ENCODE measurements at regions not wholly inside any gene's neighbourhood (a gene's known extent, or its start where the extent isn't known, plus 50 kb on each side); places are given as distances from the start of the nearest gene placed in this dataset.

DNA sequence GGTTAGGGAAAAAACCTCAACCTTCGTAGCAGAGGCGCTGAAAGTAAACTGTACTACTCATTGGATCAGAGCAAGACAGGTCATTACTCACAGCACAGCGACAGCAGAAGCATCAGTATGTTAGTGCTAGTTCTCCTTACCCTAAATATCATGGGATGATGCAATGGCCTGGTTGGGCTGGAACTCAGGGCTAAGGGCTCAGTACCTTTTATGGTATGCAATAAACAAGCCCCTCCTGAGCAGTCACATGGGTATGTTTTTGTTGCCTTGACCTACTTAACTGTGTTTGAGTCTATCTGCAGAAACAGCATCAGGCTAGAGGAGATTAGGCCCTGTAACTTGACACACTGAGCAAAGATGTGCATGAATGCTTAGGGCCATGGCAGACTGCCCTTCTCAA, 369.4 kb upstream of the IMPG1 start:
- TF ChIP-seq JUND (IDR thresholded peaks at IDR 0.05) (no peak), SP1 (IDR thresholded peaks at IDR 0.05) (no peak), YY1 (IDR thresholded peaks at IDR 0.05) (no peak), RAD21 (IDR thresholded peaks at IDR 0.05) (no peak), FOXA1 (IDR thresholded peaks at IDR 0.05) (no peak), TAF1 (conservative IDR thresholded peaks at IDR 0.05) (no peak), EGR1 (IDR thresholded peaks at IDR 0.05; ENCODE audit: low read depth in 2 of 2) (no peak), CTCF (IDR thresholded peaks at IDR 0.05; ENCODE audit: low read depth, low read length, missing input control) (no peak), FOXA2 (IDR thresholded peaks at IDR 0.05) (no peak), NR2F2 (IDR thresholded peaks at IDR 0.05) (no peak), HNF4G (IDR thresholded peaks at IDR 0.05) (no peak), MAX (IDR thresholded peaks at IDR 0.05) (no peak), ZBTB33 (IDR thresholded peaks at IDR 0.05) (no peak)
- TF ChIP-seq, protein P1, sequence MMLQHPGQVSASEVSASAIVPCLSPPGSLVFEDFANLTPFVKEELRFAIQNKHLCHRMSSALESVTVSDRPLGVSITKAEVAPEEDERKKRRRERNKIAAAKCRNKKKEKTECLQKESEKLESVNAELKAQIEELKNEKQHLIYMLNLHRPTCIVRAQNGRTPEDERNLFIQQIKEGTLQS (IDR thresholded peaks at IDR 0.05), result no peak
- no peak overlapping the region for H3K4me3 ChIP-seq (ENCODE audit: low read depth in 1 of 3, low read length in 3 of 3)
- WGBS, result 63% methylated on average over 3 of the region's 3 CpGs
- no peaks in the 10 kb centered on the region for H3K36me3 ChIP-seq (ENCODE audit: control insufficient read depth in 4 of 4, insufficient read depth in 3 of 4, low read depth in 1 of 4, low read length in 3 of 4)
- no peaks in the 10 kb centered on the region for H3K9me3 ChIP-seq (ENCODE audit: control insufficient read depth in 4 of 4, low read length in 3 of 4)
- no peaks in the 10 kb centered on the region for H3K27me3 ChIP-seq (ENCODE audit: control insufficient read depth in 4 of 4, insufficient read depth in 4 of 4, low read length in 3 of 4)
- no peak overlapping the region for H3K9ac ChIP-seq (ENCODE audit: low read depth in 1 of 2, low read length in 2 of 2)
- no peak overlapping the region for H3K27ac ChIP-seq (ENCODE audit: low read depth in 1 of 2, low read length in 2 of 2)
- no peaks in the 10 kb centered on the region for H3K4me1 ChIP-seq (ENCODE audit: control insufficient read depth in 4 of 4, insufficient read depth in 4 of 4, low read length in 3 of 4)
- no peak for DNase-seq (ENCODE audit: low spot score)

- Histone ChIP-seq H3K27ac (ENCODE audit: low read depth in 1 of 2, low read length in 2 of 2) (no peak overlapping the region), H3K27me3 (ENCODE audit: control insufficient read depth in 4 of 4, insufficient read depth in 4 of 4, low read length in 3 of 4) (no peaks in the 10 kb centered on the region), H3K4me3 (ENCODE audit: low read depth in 1 of 3, low read length in 3 of 3) (no peak overlapping the region), H3K9ac (ENCODE audit: low read depth in 1 of 2, low read length in 2 of 2) (no peak overlapping the region), H3K4me1 (ENCODE audit: control insufficient read depth in 4 of 4, insufficient read depth in 4 of 4, low read length in 3 of 4) (no peaks in the 10 kb centered on the region), H3K9me3 (ENCODE audit: control insufficient read depth in 4 of 4, low read length in 3 of 4) (no peaks in the 10 kb centered on the region), H3K36me3 (ENCODE audit: control insufficient read depth in 4 of 4, insufficient read depth in 3 of 4, low read depth in 1 of 4, low read length in 3 of 4) (no peaks in the 10 kb centered on the region)
- WGBS, result 60% methylated on average over 2 of the region's 2 CpGs
- TF ChIP-seq CTCF (IDR thresholded peaks at IDR 0.05; ENCODE audit: low read depth, low read length, missing input control), result no peak
- no peak for TF ChIP-seq EGR1 (IDR thresholded peaks at IDR 0.05; ENCODE audit: low read depth in 2 of 2)
- no peak for TF ChIP-seq HNF4A (conservative IDR thresholded peaks at IDR 0.05)
- TF ChIP-seq NR2F2 (IDR thresholded peaks at IDR 0.05), result no peak
- TF ChIP-seq TAF1 (conservative IDR thresholded peaks at IDR 0.05), result no peak
- TF ChIP-seq ZBTB33 (IDR thresholded peaks at IDR 0.05), result no peak
- TF ChIP-seq, protein P1 (IDR thresholded peaks at IDR 0.05), result no peak
- TF ChIP-seq REST (IDR thresholded peaks at IDR 0.05), result no peak
- no peak for DNase-seq (ENCODE audit: low spot score)
Observed at GRCh38 chr6:76439811-76440210, 367.3 kb upstream of the IMPG1 start.

Data from liver (tissue), 8 donors.